ENCODE measurements at regions not wholly inside any gene's neighbourhood (a gene's known extent, or its start where the extent isn't known, plus 50 kb on each side); places are given as distances from the start of the nearest gene placed in this dataset.

GRCh38 chr22:22408731-22409696 lies 99.5 kb downstream of the ZNF280B start:
- Histone ChIP-seq H3K9me3 (no peaks in the 10 kb centered on the region), H3K27ac (no peak overlapping the region), H3K27me3 (no peaks in the 10 kb centered on the region), H3K4me1 (no peaks in the 10 kb centered on the region), H3K4me3 (no peak overlapping the region), H3K36me3 (no peaks in the 10 kb centered on the region)
- intact Hi-C loops (cut with DNase I; ENCODE audit: low total_unique reads), result no loop called here
- DNase-seq, result no peak
- no peak for TF ChIP-seq POLR2A (IDR thresholded peaks at IDR 0.05)

- H3K4me3 ChIP-seq, result no peak overlapping the region
- no peaks in the 10 kb centered on the region for H3K27me3 ChIP-seq
- no peak for TF ChIP-seq POLR2A (IDR thresholded peaks at IDR 0.05)
- no peak for TF ChIP-seq CTCF (IDR thresholded peaks at IDR 0.05)
- H3K9me3 ChIP-seq, result no peaks in the 10 kb centered on the region
- no peaks in the 10 kb centered on the region for H3K36me3 ChIP-seq
- no peak overlapping the region for H3K27ac ChIP-seq
- H3K4me1 ChIP-seq, result no peaks in the 10 kb centered on the region
- intact Hi-C loops (cut with DNase I; ENCODE audit: low total_unique reads), result no loop called here
- no peak for DNase-seq
These were observed 98.4 kb downstream of the ZNF280B start for GRCh38 chr22:22410121-22410520.

- Histone ChIP-seq H3K27me3 (no peaks in the 10 kb centered on the region), H3K4me1 (no peaks in the 10 kb centered on the region), H3K27ac (no peak overlapping the region), H3K4me3 (no peak overlapping the region), H3K36me3 (no peaks in the 10 kb centered on the region), H3K9me3 (no peaks in the 10 kb centered on the region)
- intact Hi-C loops (cut with DNase I; ENCODE audit: low total_unique reads), result no loop called here
- TF ChIP-seq CTCF (IDR thresholded peaks at IDR 0.05) (no peak), POLR2A (IDR thresholded peaks at IDR 0.05) (no peak)
- DNase-seq, result no peak
These were observed 97.9 kb downstream of the ZNF280B start for GRCh38 chr22:22410677-22411076.

- H3K9me3 ChIP-seq, result no peaks in the 10 kb centered on the region
- intact Hi-C loops (cut with DNase I; ENCODE audit: low total_unique reads), result no loop called here
- H3K4me3 ChIP-seq, result no peak overlapping the region
- no peak for TF ChIP-seq POLR2A (IDR thresholded peaks at IDR 0.05)
- TF ChIP-seq CTCF (IDR thresholded peaks at IDR 0.05), result no peak
- H3K27me3 ChIP-seq, result no peaks in the 10 kb centered on the region
- H3K27ac ChIP-seq, result no peak overlapping the region
- no peak for DNase-seq
- H3K36me3 ChIP-seq, result no peaks in the 10 kb centered on the region
- H3K4me1 ChIP-seq, result no peaks in the 10 kb centered on the region
These were observed 94.3 kb downstream of the ZNF280B start for GRCh38 chr22:22414266-22414665.

GRCh38 chr22:22417495-22418162 lies 90.9 kb downstream of the ZNF280B start:
- no peak for DNase-seq
- H3K36me3 ChIP-seq, result no peaks in the 10 kb centered on the region
- no peak overlapping the region for H3K27ac ChIP-seq
- H3K4me1 ChIP-seq, result no peaks in the 10 kb centered on the region
- intact Hi-C loops (cut with DNase I; ENCODE audit: low total_unique reads), result no loop called here
- TF ChIP-seq CTCF (IDR thresholded peaks at IDR 0.05) (no peak), POLR2A (IDR thresholded peaks at IDR 0.05) (no peak)
- no peaks in the 10 kb centered on the region for H3K9me3 ChIP-seq
- H3K4me3 ChIP-seq, result no peak overlapping the region
- no peaks in the 10 kb centered on the region for H3K27me3 ChIP-seq

Measured in uterus (tissue), 3 donors.